Karpas-422 (cell line): ENCODE measurements at regions not wholly inside any gene's neighbourhood (a gene's known extent, or its start where the extent isn't known, plus 50 kb on each side); places are given as distances from the start of the nearest gene placed in this dataset.

Source experiments
- DNase-seq: peaks from one replicate; pipeline ENCODE4 v3.0.0-alpha.2; 2015
- H2AFZ ChIP-seq: fragments of 200-600 bp; sonication (generic); 2 replicates; pipeline ENCODE4 v1.6.1; 2014; ENCODE audit warnings: antibody characterized with exemption, low read length, mixed read lengths
- H3K27ac ChIP-seq: fragments of 200-600 bp; sonication (generic); 2 replicates; pipeline ENCODE4 v1.5.1; 2014; ENCODE audit warnings: mild to moderate bottlenecking, low read length, moderate library complexity
- H3K27me3 ChIP-seq: fragments of 200-600 bp; sonication (generic); 2 replicates; pipeline ENCODE4 v1.6.1; 2014; ENCODE audit warnings: low read length, mixed read lengths
- H3K36me3 ChIP-seq: fragments of 200-600 bp; sonication (generic); 2 replicates; pipeline ENCODE4 v1.6.1; 2014; ENCODE audit warnings: low read length, mixed read lengths; ENCODE audit not compliant: insufficient read depth
- H3K4me1 ChIP-seq: fragments of 200-600 bp; sonication (generic); 2 replicates; pipeline ENCODE4 v1.6.1; 2014; ENCODE audit warnings: mild to moderate bottlenecking, low read length, mixed read lengths
- H3K4me2 ChIP-seq: fragments of 200-600 bp; sonication (generic); 2 replicates; pipeline ENCODE4 v1.6.1; 2014; ENCODE audit warnings: low read length, low read depth, mild to moderate bottlenecking; ENCODE audit not compliant: poor library complexity, severe bottlenecking
- H3K4me3 ChIP-seq: fragments of 200-600 bp; sonication (generic); 2 replicates; pipeline ENCODE4 v1.5.1; 2014; ENCODE audit warnings: mild to moderate bottlenecking, antibody characterized with exemption, low read length, mixed read lengths
- H3K79me2 ChIP-seq: fragments of 200-600 bp; sonication (generic); 2 replicates; pipeline ENCODE4 v1.6.1; 2014; ENCODE audit warnings: mild to moderate bottlenecking, low read length, mixed read lengths
- H3K9ac ChIP-seq: fragments of 200-600 bp; sonication (generic); 2 replicates; pipeline ENCODE4 v1.6.0; 2014; ENCODE audit warnings: low read length
- H3K9me2 ChIP-seq: fragments of 200-600 bp; sonication (generic), shearing (Covaris generic); replicated peaks from 2 replicates; pipeline ENCODE4 v1.6.0; 2014; ENCODE audit warnings: mild to moderate bottlenecking, low read length, moderate library complexity; ENCODE audit not compliant: insufficient read depth
- H3K9me3 ChIP-seq: fragments of 300-700, 200-600 bp; sonication (generic); 2 replicates; pipeline ENCODE4 v1.6.1; 2014; ENCODE audit warnings: low read length, mixed read lengths
- H4K20me1 ChIP-seq: fragments of 200-600 bp; sonication (generic); 2 replicates; pipeline ENCODE4 v1.6.1; 2014; ENCODE audit warnings: mild to moderate bottlenecking, antibody characterized with exemption, low read length, low read depth; ENCODE audit not compliant: insufficient read depth

DNA sequence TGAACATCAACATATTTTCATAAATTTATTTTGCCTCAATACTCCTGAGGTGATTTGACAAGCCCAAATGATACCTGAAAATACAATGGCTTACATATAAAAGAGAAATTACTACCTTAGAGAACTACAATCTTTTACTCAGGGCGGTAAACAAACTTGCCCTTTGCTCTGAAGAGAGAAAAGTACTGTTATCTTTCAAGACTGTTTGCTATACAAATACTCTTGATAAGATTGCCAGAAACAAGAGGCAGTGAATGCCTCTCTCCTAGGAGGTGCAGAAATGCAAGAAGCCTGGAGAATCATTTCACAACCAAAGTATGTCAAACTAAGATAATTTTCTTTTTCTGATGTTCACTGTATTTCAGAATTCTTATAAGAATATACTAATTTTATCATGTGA is 160.3 kb downstream of the ALX1 start:
- H3K27me3 ChIP-seq, result no peaks in the 10 kb centered on the region
- H2AFZ ChIP-seq, result no peak overlapping the region
- no peak for DNase-seq
- no peaks in the 10 kb centered on the region for H3K79me2 ChIP-seq
- H3K4me1 ChIP-seq, result no peaks in the 10 kb centered on the region
- H4K20me1 ChIP-seq, result no peaks in the 10 kb centered on the region
- no peak overlapping the region for H3K27ac ChIP-seq
- H3K4me2 ChIP-seq, result no peak overlapping the region
- H3K9ac ChIP-seq, result no peak overlapping the region
- H3K9me2 ChIP-seq, result no peaks in the 10 kb centered on the region
- no peaks in the 10 kb centered on the region for H3K36me3 ChIP-seq
- H3K4me3 ChIP-seq, result no peak overlapping the region
- H3K9me3 ChIP-seq, result no peaks in the 10 kb centered on the region

DNA sequence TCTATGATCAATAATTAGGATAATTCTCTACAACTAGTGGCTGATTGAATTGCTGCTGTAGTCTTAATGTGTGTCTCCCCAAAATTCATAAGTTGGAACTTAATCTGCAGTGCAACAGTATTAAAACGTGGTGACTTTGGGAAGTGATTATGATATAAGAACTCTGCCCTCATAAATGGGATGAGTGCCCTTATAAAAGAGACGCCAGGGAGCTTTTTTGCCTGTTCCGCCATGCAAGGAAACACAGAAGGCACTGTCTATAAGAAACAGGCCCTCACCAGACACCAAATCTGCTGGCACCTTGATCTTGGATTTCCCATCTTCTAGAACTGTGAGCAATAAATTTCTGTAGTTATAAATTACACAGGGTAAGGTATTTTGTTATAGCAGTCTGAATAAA is 161.0 kb downstream of the ALX1 start:
- H2AFZ ChIP-seq, result no peak overlapping the region
- H3K79me2 ChIP-seq, result no peaks in the 10 kb centered on the region
- H3K9me3 ChIP-seq, result no peaks in the 10 kb centered on the region
- H3K27me3 ChIP-seq, result no peaks in the 10 kb centered on the region
- DNase-seq, result no peak
- H4K20me1 ChIP-seq, result no peaks in the 10 kb centered on the region
- no peak overlapping the region for H3K9ac ChIP-seq
- H3K36me3 ChIP-seq, result no peaks in the 10 kb centered on the region
- no peaks in the 10 kb centered on the region for H3K9me2 ChIP-seq
- H3K4me2 ChIP-seq, result no peak overlapping the region
- no peak overlapping the region for H3K4me3 ChIP-seq
- H3K27ac ChIP-seq, result no peak overlapping the region
- no peaks in the 10 kb centered on the region for H3K4me1 ChIP-seq

DNA sequence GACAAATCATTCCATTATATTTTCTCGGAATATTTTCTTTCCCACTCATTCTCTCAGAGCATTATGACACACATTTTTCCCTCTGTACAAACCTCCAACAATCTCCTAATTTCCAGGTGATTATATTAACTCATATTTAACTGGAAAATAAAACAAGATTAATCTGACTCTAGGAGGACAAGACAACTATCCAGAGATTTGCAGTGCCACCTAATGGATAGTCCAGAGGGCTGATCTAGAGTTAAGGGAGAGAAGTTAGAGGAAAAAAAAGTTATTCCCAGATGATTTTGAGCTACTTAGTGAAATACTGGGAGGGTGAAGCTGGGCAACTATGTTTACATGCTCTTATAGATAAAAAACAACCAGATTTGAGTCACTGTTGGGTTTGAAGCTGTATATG is 161.7 kb downstream of the ALX1 start:
- no peaks in the 10 kb centered on the region for H3K79me2 ChIP-seq

DNA sequence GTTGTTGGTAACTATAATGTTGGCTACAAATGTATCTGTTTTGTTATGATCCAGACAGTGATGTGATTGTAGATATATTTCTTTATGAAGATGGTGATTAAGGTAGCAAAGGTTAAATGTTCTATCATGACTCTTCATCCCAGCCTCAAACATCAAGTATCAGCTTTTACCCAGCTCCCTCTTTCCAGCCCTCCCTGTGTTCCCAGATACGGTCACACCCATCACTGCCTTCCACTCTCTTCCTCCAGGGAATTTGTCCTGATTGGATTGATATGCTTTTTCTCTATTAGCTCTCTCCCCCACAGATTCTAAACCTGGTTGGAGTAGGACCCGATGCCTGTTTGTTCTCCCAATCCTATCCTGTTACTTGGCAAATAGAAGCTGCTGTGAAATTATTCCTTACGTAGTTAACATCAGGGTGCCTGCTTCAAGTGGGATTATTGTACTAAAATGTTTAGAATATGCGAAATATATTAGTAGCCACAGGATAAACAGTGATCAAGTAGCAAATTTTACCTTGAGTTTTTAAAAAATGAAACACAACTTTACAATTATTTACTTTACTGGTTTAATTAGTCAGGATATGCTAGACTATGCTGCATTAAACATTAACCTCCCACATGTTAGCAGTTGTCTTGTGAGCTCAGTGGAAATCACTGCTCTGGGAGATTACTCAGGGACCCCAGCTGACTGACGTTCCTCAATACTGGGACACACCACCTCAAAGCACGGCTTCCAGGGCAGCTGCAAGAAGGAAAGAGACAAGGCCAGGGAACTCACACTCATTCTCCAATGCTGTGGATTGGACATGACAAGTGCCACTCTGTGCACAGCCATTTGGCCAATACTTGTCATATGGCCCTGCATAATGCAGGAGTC is 165.3 kb downstream of the ALX1 start:
- Histone ChIP-seq H3K9me2 (no peaks in the 10 kb centered on the region), H3K27ac (no peak overlapping the region), H3K4me1 (no peaks in the 10 kb centered on the region), H3K36me3 (no peaks in the 10 kb centered on the region), H3K9me3 (no peaks in the 10 kb centered on the region), H2AFZ (no peak overlapping the region), H4K20me1 (no peaks in the 10 kb centered on the region), H3K4me2 (no peak overlapping the region), H3K27me3 (no peaks in the 10 kb centered on the region), H3K79me2 (no peaks in the 10 kb centered on the region), H3K4me3 (no peak overlapping the region), H3K9ac (no peak overlapping the region)
- DNase-seq, result no peak

More for the DNA sequence above, 161.7 kb downstream of the ALX1 start:
- Histone ChIP-seq H3K4me3 (no peak overlapping the region), H3K27me3 (no peaks in the 10 kb centered on the region), H3K9me2 (no peaks in the 10 kb centered on the region), H2AFZ (no peak overlapping the region), H3K4me1 (no peaks in the 10 kb centered on the region), H3K36me3 (no peaks in the 10 kb centered on the region), H3K4me2 (no peak overlapping the region), H3K9me3 (no peaks in the 10 kb centered on the region), H4K20me1 (no peaks in the 10 kb centered on the region), H3K9ac (no peak overlapping the region), H3K27ac (no peak overlapping the region)
- DNase-seq, result no peak

DNA sequence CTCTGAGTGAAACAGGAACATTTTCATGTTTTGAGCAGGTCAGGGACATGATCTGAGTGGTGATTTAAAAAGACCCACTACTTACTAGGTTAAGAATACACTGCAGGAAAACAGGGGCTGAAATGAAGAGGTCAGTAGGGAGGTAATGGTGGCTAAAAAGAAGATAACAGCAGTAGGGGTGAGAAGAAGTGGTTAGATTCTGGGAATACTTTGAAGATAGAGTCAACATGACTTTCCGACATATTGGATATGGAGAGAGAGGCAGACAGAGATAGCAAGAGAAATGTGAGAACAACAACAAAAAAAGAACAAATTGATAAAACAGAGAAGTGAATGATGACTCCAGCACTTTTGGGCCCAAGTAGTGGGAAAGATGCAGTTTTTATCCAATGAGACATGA is 168.0 kb downstream of the ALX1 start:
- no peak for DNase-seq
- no peak overlapping the region for H2AFZ ChIP-seq
- no peak overlapping the region for H3K4me3 ChIP-seq
- H4K20me1 ChIP-seq, result no peaks in the 10 kb centered on the region
- no peak overlapping the region for H3K9ac ChIP-seq
- H3K27ac ChIP-seq, result no peak overlapping the region
- no peaks in the 10 kb centered on the region for H3K9me2 ChIP-seq
- H3K27me3 ChIP-seq, result no peaks in the 10 kb centered on the region
- H3K36me3 ChIP-seq, result no peaks in the 10 kb centered on the region
- no peak overlapping the region for H3K4me2 ChIP-seq
- no peaks in the 10 kb centered on the region for H3K4me1 ChIP-seq
- H3K9me3 ChIP-seq, result no peaks in the 10 kb centered on the region
- H3K79me2 ChIP-seq, result no peaks in the 10 kb centered on the region

DNA sequence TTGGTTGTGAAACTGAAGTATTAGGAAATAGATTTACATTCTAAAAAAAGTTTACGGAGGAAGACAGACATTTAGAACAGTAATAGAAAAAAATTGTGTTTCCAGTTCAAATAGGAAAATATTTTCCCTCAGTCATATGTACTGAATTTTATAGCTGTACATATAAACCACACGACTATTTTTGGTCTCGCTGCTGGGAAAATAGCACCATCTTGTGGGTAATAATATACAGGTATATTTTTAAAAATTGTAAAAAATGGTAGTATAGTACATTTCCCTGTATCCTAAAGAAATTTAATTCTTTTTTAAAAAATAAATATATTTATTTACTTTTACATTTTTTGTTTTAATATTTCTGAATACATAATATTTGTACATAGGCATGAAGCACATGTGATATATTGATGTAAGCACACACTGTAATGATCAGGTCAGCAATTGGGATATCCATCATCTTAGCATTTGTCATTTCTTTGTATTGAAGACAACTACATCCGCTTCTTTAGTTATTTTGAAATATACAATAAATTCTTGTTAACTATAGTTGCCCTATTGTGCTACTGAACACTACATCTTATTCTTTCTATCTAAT is 168.6 kb downstream of the ALX1 start:
- H3K4me2 ChIP-seq, result no peak overlapping the region
- no peaks in the 10 kb centered on the region for H3K79me2 ChIP-seq
- no peaks in the 10 kb centered on the region for H4K20me1 ChIP-seq
- H3K27ac ChIP-seq, result no peak overlapping the region
- no peaks in the 10 kb centered on the region for H3K27me3 ChIP-seq
- H3K4me1 ChIP-seq, result no peaks in the 10 kb centered on the region
- DNase-seq, result peak; percentile 56
- no peaks in the 10 kb centered on the region for H3K9me2 ChIP-seq
- no peak overlapping the region for H2AFZ ChIP-seq
- no peaks in the 10 kb centered on the region for H3K9me3 ChIP-seq
- no peaks in the 10 kb centered on the region for H3K36me3 ChIP-seq
- H3K4me3 ChIP-seq, result no peak overlapping the region
- no peak overlapping the region for H3K9ac ChIP-seq

DNA sequence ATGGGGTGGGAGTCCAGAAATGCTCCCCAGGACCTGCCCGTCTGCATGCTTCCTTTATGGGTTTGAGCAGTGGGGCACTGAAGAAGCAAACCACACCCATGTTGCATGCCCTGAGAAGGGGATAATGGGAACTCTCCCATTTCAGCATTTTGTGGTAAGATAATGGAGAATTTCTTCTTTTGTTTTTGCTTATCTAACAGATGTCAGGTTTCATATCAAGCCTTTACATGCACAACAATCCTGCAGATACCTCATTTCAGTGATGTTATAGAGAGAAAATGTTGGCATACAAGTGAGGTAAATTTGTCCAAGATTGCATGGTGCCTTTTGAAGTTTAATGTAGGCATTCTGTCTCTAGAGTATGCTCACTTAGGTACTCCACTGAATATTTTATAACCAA is 177.0 kb downstream of the ALX1 start:
- no peak overlapping the region for H3K9ac ChIP-seq
- H3K4me1 ChIP-seq, result no peaks in the 10 kb centered on the region
- H3K27ac ChIP-seq, result no peak overlapping the region
- no peaks in the 10 kb centered on the region for H3K9me2 ChIP-seq
- H2AFZ ChIP-seq, result no peak overlapping the region
- H3K36me3 ChIP-seq, result no peaks in the 10 kb centered on the region
- no peak for DNase-seq
- no peaks in the 10 kb centered on the region for H3K9me3 ChIP-seq
- no peak overlapping the region for H3K4me3 ChIP-seq
- no peak overlapping the region for H3K4me2 ChIP-seq
- no peaks in the 10 kb centered on the region for H3K27me3 ChIP-seq
- no peaks in the 10 kb centered on the region for H3K79me2 ChIP-seq
- H4K20me1 ChIP-seq, result no peaks in the 10 kb centered on the region

DNA sequence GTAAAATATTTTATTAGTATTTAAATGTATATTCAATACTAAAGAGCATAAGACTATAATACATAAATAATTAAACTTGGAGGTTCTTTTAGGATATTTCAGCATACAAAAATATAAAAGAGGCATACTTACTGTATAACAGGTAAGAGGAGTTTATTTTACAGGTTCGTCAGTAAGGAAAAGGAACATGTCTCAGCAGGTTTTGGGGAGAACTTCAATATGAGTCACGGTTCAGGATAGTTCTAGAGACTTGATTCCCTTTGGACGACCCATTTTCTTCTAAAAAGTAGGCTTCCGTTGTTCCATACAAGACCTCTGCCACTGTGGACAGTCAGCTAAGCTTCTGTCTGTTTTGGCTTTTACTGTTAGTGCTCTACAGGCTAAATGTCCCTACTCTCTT is 181.1 kb downstream of the ALX1 start:
- DNase-seq, result no peak
- Histone ChIP-seq H3K9me2 (no peaks in the 10 kb centered on the region), H3K36me3 (no peaks in the 10 kb centered on the region), H3K9me3 (no peaks in the 10 kb centered on the region), H2AFZ (no peak overlapping the region), H3K4me3 (no peak overlapping the region), H4K20me1 (no peaks in the 10 kb centered on the region), H3K27ac (no peak overlapping the region), H3K9ac (no peak overlapping the region), H3K79me2 (no peaks in the 10 kb centered on the region), H3K27me3 (no peaks in the 10 kb centered on the region), H3K4me1 (no peaks in the 10 kb centered on the region), H3K4me2 (no peak overlapping the region)
